Fibroblast of mammary gland (primary cell): ENCODE measurements at regions not wholly inside any gene's neighbourhood (a gene's known extent, or its start where the extent isn't known, plus 50 kb on each side); places are given as distances from the start of the nearest gene placed in this dataset.

ENCODE experiments used
- DNase-seq: peaks from one replicate; pipeline ENCODE4 v3.0.0-alpha.2; 2010; ENCODE audit warnings: low read depth
- H3K4me3 ChIP-seq: 2 replicates; pipeline ENCODE4 v1.5.1; 2011; ENCODE audit warnings: low read depth, mild to moderate bottlenecking, low read length, moderate library complexity; ENCODE audit not compliant: control insufficient read depth
- TF ChIP-seq, protein P1 (sequence below): conservative IDR thresholded peaks from 2 replicates; pipeline ENCODE4 v1.5.1; 2011; ENCODE audit warnings: low read depth, low read length, inconsistent platforms; ENCODE audit not compliant: control insufficient read depth, insufficient read depth

DNA sequence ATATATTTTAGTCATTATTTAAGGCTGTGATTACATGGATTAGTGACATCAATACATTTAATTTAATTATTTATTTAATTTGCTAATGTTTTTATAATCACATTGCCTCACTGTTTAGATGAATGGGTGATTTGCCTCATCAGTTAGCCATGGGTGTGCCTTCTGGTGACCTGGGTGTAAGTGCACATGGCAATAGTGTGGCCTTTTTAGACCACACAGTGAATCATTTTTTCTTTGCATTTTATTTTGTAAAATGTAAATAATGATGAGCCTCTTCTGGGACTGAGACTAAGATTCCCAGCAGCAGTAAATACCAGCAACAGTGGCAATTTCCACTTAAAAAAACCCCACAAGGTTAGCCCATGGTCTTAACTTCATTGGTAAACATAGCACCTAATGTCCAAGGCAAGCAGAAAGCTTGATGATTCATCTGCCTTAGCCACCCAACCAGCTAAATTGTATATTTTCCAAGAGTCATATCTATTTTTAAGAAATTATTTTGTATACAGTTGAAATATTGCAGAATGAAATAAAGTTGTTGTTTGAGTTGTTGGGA lies 235.9 kb upstream of the NOVA1 start:
- DNase-seq = peak; percentile 18
- TF ChIP-seq, protein P1, sequence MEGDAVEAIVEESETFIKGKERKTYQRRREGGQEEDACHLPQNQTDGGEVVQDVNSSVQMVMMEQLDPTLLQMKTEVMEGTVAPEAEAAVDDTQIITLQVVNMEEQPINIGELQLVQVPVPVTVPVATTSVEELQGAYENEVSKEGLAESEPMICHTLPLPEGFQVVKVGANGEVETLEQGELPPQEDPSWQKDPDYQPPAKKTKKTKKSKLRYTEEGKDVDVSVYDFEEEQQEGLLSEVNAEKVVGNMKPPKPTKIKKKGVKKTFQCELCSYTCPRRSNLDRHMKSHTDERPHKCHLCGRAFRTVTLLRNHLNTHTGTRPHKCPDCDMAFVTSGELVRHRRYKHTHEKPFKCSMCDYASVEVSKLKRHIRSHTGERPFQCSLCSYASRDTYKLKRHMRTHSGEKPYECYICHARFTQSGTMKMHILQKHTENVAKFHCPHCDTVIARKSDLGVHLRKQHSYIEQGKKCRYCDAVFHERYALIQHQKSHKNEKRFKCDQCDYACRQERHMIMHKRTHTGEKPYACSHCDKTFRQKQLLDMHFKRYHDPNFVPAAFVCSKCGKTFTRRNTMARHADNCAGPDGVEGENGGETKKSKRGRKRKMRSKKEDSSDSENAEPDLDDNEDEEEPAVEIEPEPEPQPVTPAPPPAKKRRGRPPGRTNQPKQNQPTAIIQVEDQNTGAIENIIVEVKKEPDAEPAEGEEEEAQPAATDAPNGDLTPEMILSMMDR = no peak
- H3K4me3 ChIP-seq = no peak overlapping the region

DNA sequence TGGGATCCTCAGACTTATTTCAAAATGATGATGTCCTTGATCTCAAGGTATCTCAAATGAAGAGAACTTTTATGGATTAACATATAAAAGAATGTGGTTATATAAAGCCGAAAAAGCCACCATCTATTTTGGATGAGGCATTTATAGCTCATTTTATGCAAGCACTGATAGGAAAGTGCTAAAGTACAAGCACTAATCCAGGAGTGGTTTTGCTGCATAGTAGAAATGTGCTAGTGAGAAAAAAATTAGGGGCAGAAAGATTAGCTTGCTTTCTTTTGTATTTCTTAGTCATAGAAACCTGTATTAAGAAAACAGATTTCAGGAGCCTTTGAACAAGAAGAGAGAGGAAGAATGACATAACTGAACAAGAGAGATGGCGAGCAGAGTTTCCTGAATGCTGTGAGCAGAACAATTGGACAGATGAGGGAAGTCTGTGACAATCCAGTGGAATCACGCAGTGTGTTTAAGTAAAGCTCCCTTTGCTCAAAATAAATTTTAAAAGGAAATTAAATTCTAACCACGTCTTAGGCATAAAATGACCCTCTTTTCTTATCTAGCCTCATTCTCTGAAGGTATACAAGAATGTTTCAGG lies 238.2 kb upstream of the NOVA1 start:
- TF ChIP-seq, protein P1 = no peak
- H3K4me3 ChIP-seq = no peak overlapping the region
- DNase-seq = no peak

DNA sequence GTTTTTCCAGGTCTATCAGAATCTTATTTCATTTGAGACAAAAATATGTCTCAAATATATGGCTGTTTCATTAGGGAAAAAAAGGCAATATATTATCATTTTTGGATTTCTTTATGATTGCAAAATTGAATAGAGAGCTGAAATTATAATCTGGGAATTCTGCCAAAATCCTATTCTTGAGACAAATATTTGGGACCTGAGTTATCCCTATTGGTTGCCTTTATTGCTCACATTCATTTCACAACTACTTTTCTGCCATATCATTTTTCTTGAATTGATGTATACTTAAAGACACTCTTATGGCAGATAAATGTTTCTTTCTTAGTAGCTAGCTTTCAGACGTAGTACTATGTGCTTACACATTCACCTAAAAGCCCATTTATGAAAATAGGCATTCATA lies 241.6 kb upstream of the NOVA1 start:
- H3K4me3 ChIP-seq = no peak overlapping the region
- TF ChIP-seq, protein P1 = no peak
- no peak for DNase-seq

DNA sequence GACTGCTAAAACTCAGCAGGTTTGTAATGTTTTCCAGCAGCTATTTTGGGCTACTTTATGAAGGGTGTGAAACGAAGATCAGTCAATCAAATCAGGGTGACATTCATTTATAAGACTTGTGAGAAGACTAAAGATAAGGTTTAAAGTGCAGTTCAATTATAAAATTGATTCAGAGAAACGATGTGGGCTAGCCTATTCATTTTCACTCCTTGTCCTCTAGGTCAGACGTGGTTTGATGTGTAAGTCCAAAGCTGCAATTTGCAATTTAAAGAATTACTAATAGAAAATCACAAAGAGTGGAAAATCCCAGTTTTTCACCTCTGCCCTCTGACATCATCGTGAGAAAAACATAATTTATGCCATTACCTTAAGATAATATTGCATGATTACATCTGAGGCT lies 243.5 kb upstream of the NOVA1 start:
- TF ChIP-seq, protein P1 = no peak
- no peak overlapping the region for H3K4me3 ChIP-seq
- peak; percentile 61 for DNase-seq

DNA sequence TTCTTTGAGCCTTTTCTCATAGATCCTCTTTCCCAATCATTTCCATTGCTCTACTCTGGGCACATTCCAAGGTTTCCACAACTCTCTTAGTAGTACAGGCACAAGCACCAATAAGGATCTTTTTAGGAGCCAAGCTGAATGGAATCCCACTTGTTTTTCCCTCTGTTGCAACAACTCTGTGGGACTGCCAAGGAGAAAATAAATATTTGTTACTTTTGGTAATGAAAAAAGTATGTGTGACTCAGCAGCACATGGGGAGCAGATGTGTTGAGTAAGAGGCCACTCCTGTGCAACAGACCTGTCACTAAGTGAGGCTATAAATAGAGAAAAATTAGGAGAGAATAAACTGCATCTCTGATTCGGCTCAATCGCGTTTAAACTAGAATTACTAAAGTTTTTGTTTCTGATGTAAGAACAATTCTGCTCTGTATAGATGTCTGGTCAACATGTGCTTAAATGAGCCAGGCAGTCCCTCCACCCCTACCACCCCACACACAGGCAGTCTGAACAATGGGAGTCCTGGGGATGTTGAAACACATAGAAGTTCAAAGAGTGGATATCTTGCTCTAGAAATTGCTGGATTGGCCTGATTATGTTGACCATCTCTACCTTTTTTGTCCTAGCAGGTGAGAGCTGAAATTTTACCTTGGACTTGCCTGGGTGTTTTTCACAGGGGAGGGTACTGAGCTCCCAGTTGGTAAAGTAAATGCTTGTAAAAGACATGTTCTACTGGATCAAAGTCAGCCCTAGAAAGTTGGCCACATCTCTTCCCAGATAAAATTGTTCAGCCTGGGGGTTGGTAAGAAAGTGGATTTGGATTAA lies 244.3 kb upstream of the NOVA1 start:
- H3K4me3 ChIP-seq = no peak overlapping the region
- TF ChIP-seq, protein P1 = no peak
- peak; percentile 100 for DNase-seq

DNA sequence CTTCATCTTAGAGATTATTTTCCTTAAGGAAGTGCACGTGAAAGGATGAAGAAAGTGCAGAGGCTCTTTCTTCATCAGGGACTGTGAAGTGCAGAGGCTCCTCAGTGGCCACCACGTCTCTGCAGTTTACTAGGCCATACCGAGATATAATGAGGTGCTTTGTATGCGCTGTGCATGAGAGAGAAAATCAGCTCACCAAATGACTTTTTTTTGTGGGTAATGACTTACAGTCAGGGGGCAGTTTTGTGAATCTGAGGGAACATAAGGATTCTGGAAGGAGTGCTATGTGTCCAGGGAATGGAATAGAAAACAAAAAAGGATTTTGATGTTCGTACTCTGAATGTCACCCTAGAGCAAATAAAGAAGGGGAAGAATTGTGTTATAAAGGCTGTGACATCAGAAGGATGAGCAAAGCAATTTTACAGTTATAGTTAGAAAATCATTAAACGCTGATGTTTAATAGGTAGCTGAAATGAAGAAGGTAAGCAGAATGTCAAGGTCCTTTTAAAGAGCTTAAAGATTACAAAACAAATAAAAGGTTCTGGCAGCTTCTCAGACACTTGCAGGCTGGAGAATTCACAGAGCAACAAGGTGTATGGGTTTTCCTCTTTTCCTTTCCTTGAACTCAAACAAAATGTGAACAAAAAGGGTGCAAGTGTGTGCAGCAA lies 247.5 kb upstream of the NOVA1 start:
- TF ChIP-seq, protein P1 = no peak
- no peak overlapping the region for H3K4me3 ChIP-seq
- no peak for DNase-seq
